Trophoblast cell (in vitro differentiated cells and primary cell): ENCODE measurements at regions not wholly inside any gene's neighbourhood (a gene's known extent, or its start where the extent isn't known, plus 50 kb on each side); places are given as distances from the start of the nearest gene placed in this dataset.

ENCODE experiments used
- DNase-seq, 2 donors: peaks; one replicate each; pipeline ENCODE4 v3.0.0-alpha.2; 2016
- H2AFZ ChIP-seq: 2 replicates; pipeline ENCODE4 v1.6.1; 2013; ENCODE audit warnings: low read length, moderate library complexity, mild to moderate bottlenecking; ENCODE audit not compliant: insufficient read depth, poor library complexity
- H2AK5ac ChIP-seq: 2 replicates; pipeline ENCODE4 v1.6.1; 2013; ENCODE audit warnings: mild to moderate bottlenecking, low read length
- H2BK120ac ChIP-seq: 2 replicates; pipeline ENCODE4 v1.6.1; 2013; ENCODE audit warnings: low read length, mild to moderate bottlenecking, moderate library complexity; ENCODE audit not compliant: insufficient read depth, poor library complexity
- H2BK12ac ChIP-seq: 2 replicates; pipeline ENCODE4 v1.6.1; 2013; ENCODE audit warnings: mild to moderate bottlenecking, low read length, moderate library complexity
- H2BK5ac ChIP-seq: 2 replicates; pipeline ENCODE4 v1.6.1; 2013; ENCODE audit warnings: low read length, low read depth, moderate library complexity, mild to moderate bottlenecking; ENCODE audit not compliant: poor library complexity
- H3K14ac ChIP-seq: 2 replicates; pipeline ENCODE4 v1.6.1; 2013; ENCODE audit warnings: mild to moderate bottlenecking, low read length
- H3K18ac ChIP-seq: 2 replicates; pipeline ENCODE4 v1.6.1; 2013; ENCODE audit warnings: mild to moderate bottlenecking, low read length
- H3K23ac ChIP-seq: 2 replicates; pipeline ENCODE4 v1.6.1; 2013; ENCODE audit warnings: low read length
- H3K27ac ChIP-seq: 2 replicates; pipeline ENCODE4 v1.5.1; 2013; ENCODE audit warnings: low read depth, mild to moderate bottlenecking, inconsistent platforms, low read length, moderate library complexity
- H3K27me3 ChIP-seq: 2 replicates; pipeline ENCODE4 v1.6.1; 2013; ENCODE audit warnings: inconsistent platforms, mild to moderate bottlenecking, low read length, moderate library complexity; ENCODE audit not compliant: insufficient read depth
- H3K36me3 ChIP-seq, 2 experiments: 1 replicate in 1 of 2; 2 replicates in 1 of 2; pipeline ENCODE4 v1.6.1; 2013; ENCODE audit warnings: low read length in 2 of 2, mild to moderate bottlenecking in 2 of 2, moderate library complexity in 1 of 2; ENCODE audit not compliant: insufficient read depth in 2 of 2, control insufficient read depth in 1 of 2
- H3K4ac ChIP-seq: 2 replicates; pipeline ENCODE4 v1.6.1; 2013; ENCODE audit warnings: low read depth, mild to moderate bottlenecking, low read length, moderate library complexity
- H3K4me1 ChIP-seq, 2 experiments: 1 replicate in 1 of 2; 2 replicates in 1 of 2; pipeline ENCODE4 v1.6.1; 2013; ENCODE audit warnings: low read length in 2 of 2, mild to moderate bottlenecking in 2 of 2, moderate library complexity in 1 of 2; ENCODE audit not compliant: insufficient read depth in 2 of 2, control insufficient read depth in 1 of 2
- H3K4me2 ChIP-seq: 2 replicates; pipeline ENCODE4 v1.6.1; 2013; ENCODE audit warnings: inconsistent platforms, mild to moderate bottlenecking, low read length, moderate library complexity
- H3K4me3 ChIP-seq: 2 replicates; pipeline ENCODE4 v1.5.1; 2013; ENCODE audit warnings: mild to moderate bottlenecking, low read depth, low read length, inconsistent platforms
- H3K79me1 ChIP-seq: one replicate; pipeline ENCODE4 v1.6.1; 2013; ENCODE audit warnings: low read length
- H3K79me2 ChIP-seq: 2 replicates; pipeline ENCODE4 v1.6.1; 2013; ENCODE audit warnings: low read length, mild to moderate bottlenecking; ENCODE audit not compliant: control insufficient read depth, insufficient read depth, poor library complexity
- H3K9ac ChIP-seq: 2 replicates; pipeline ENCODE4 v1.6.1; 2013; ENCODE audit warnings: mild to moderate bottlenecking, low read length
- H3K9me3 ChIP-seq: 2 replicates; pipeline ENCODE4 v1.6.1; 2013; ENCODE audit warnings: low read depth, mild to moderate bottlenecking, control low read depth, inconsistent platforms, low read length; ENCODE audit not compliant: insufficient read depth
- H4K12ac ChIP-seq: 2 replicates; pipeline ENCODE4 v1.6.1; 2013; ENCODE audit warnings: low read depth, mild to moderate bottlenecking, low read length, moderate library complexity
- H4K8ac ChIP-seq: 2 replicates; pipeline ENCODE4 v1.6.1; 2013; ENCODE audit warnings: low read depth, mild to moderate bottlenecking, low read length, moderate library complexity
- H4K91ac ChIP-seq: one replicate; pipeline ENCODE4 v1.6.1; 2013; ENCODE audit warnings: low read depth, mild to moderate bottlenecking, low read length, moderate library complexity
- WGBS: extraction: QIAGEN DNeasy Blood & Tissue Kit; methylation state at CpG from one replicate; pipeline ENCODE4 v1.1.7; 2013; ENCODE audit warnings: missing lambda C conversion rate; ENCODE audit not compliant: insufficient read length, insufficient coverage; ENCODE audit errors: extremely low coverage; 5-methylcytosine and 5-hydroxymethylcytosine counted together

DNA sequence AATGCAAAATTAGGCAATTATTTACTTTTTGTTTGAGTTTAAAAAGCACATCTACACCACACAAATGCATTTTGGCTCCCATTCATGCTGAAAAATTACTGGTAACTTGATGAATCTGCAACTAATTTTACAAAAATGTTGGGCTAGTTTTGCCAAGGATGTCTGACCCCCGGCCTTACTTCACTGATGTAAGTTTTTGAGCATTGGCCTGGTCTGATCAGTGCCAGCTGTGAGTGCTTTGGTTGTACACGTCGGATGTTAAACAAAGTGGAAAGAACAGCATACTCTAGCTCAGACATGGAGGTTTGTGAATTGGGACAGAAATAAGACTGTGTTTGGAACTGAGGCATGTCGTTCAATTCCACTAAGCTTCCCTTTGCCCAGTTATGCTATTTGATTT lies 1044.2 kb downstream of the TLE4 start:
- Histone ChIP-seq H4K12ac (no peak overlapping the region), H2BK120ac (no peak overlapping the region), H3K9ac (no peak overlapping the region), H3K4ac (no peak overlapping the region), H3K4me2 (no peak overlapping the region), H2AFZ (no peak overlapping the region), H4K8ac (no peak overlapping the region), H3K9me3 (no peaks in the 10 kb centered on the region), H3K18ac (no peak overlapping the region), H3K79me2 (no peaks in the 10 kb centered on the region), H4K91ac (no peak overlapping the region), H3K4me3 (no peak overlapping the region), H3K14ac (no peak overlapping the region), H2BK5ac (no peak overlapping the region), H2AK5ac (no peak overlapping the region), H3K4me1 (no peaks in the 10 kb centered on the region), H3K23ac (no peak overlapping the region), H3K79me1 (no peaks in the 10 kb centered on the region), H3K27ac (no peak overlapping the region), H2BK12ac (no peak overlapping the region), H3K27me3 (no peaks in the 10 kb centered on the region), H3K36me3 (no peaks in the 10 kb centered on the region)
- DNase-seq, result no peak
- WGBS, result no CpG with 5 or more reads among the region's 4 CpGs

DNA sequence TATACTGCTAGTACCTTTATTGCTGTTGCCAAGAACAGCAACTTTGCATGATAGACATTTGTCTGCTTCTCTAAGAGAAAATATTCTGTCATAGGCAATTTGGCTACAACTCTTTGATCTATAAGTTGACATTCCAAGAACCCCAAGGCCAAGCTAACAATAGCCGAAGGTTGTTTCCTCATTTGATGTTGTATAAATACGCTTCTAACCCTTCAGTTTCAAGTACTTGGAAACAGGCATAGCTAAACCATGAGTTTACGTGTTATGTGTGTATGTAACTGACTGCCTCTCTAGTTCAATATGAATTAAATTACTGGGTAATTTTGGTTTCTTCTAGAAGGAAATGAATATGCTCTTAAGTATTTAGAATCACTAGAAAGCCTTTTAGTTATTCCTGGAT lies 1034.0 kb downstream of the TLE4 start:
- no peaks in the 10 kb centered on the region for H3K9me3 ChIP-seq
- no peaks in the 10 kb centered on the region for H3K79me1 ChIP-seq
- H3K18ac ChIP-seq, result no peak overlapping the region
- no peak overlapping the region for H3K4ac ChIP-seq
- no peak overlapping the region for H3K9ac ChIP-seq
- no peaks in the 10 kb centered on the region for H3K4me1 ChIP-seq
- no peak for DNase-seq
- WGBS, result no CpG with 5 or more reads among the region's 3 CpGs
- H2AK5ac ChIP-seq, result no peak overlapping the region
- H3K4me2 ChIP-seq, result no peak overlapping the region
- no peak overlapping the region for H3K27ac ChIP-seq
- no peak overlapping the region for H3K23ac ChIP-seq
- no peak overlapping the region for H4K12ac ChIP-seq
- H3K79me2 ChIP-seq, result no peaks in the 10 kb centered on the region
- H4K8ac ChIP-seq, result no peak overlapping the region
- H3K27me3 ChIP-seq, result no peaks in the 10 kb centered on the region
- no peak overlapping the region for H3K4me3 ChIP-seq
- H3K14ac ChIP-seq, result no peak overlapping the region
- H2BK12ac ChIP-seq, result no peak overlapping the region
- H2AFZ ChIP-seq, result no peak overlapping the region
- H2BK5ac ChIP-seq, result no peak overlapping the region
- no peak overlapping the region for H2BK120ac ChIP-seq
- no peaks in the 10 kb centered on the region for H3K36me3 ChIP-seq
- no peak overlapping the region for H4K91ac ChIP-seq

DNA sequence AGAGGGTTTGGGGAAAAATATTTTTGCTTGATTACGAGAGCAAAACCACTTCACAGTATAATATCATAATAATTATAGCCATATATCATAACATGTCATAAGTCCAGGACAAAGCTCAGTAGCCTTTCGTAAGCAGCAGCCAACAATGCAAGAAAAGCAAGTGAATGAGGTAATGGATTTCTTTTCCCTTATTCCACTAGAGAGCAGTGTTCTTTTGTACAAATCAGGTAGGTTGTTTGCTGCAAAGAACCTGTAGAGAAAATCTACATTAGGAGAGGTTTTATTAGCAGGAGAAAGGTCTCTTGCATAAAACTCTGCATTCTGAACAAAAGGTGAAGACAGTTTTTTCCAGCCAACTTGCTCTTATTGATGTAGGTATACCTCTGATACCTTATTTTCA lies 1033.4 kb downstream of the TLE4 start:
- no peaks in the 10 kb centered on the region for H3K27me3 ChIP-seq
- no peak overlapping the region for H3K23ac ChIP-seq
- no peaks in the 10 kb centered on the region for H3K9me3 ChIP-seq
- H3K79me2 ChIP-seq, result no peaks in the 10 kb centered on the region
- peak in 1 of 2 donors; percentile 48 for DNase-seq
- no peak overlapping the region for H3K18ac ChIP-seq
- H2AFZ ChIP-seq, result no peak overlapping the region
- no peak overlapping the region for H3K4ac ChIP-seq
- no peak overlapping the region for H2BK120ac ChIP-seq
- no peak overlapping the region for H2BK5ac ChIP-seq
- no peaks in the 10 kb centered on the region for H3K36me3 ChIP-seq
- H3K4me1 ChIP-seq, result no peaks in the 10 kb centered on the region
- no peak overlapping the region for H3K14ac ChIP-seq
- no CpG with 5 or more reads among the region's 2 CpGs for WGBS
- H3K27ac ChIP-seq, result no peak overlapping the region
- no peak overlapping the region for H2AK5ac ChIP-seq
- H3K9ac ChIP-seq, result no peak overlapping the region
- H4K91ac ChIP-seq, result no peak overlapping the region
- no peaks in the 10 kb centered on the region for H3K79me1 ChIP-seq
- no peak overlapping the region for H4K12ac ChIP-seq
- no peak overlapping the region for H2BK12ac ChIP-seq
- no peak overlapping the region for H3K4me2 ChIP-seq
- H3K4me3 ChIP-seq, result no peak overlapping the region
- H4K8ac ChIP-seq, result no peak overlapping the region

DNA sequence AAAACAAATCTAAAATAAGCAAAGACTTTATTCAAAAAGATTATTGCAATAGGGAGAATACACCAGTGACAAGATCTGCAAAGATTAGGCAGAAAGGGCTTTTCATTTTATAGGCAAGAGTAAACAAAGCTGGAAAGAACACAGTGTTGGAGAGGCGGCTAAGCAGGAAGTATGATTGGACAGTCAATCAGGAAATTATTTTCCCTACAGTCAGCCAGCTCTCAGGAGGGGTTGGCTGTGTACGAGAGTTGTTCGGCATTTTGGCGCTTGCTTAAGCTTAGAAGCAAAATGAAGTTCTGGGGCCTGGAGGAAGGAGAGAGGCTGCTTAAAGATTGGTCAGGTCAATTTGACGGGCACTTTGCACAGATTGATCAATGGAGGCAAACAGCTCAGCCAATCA lies 1030.5 kb downstream of the TLE4 start:
- Histone ChIP-seq H2BK5ac (no peak overlapping the region), H3K9me3 (no peaks in the 10 kb centered on the region), H3K23ac (no peak overlapping the region), H3K79me1 (no peaks in the 10 kb centered on the region), H3K4me2 (no peak overlapping the region), H4K91ac (no peak overlapping the region), H3K4ac (no peak overlapping the region), H3K79me2 (no peaks in the 10 kb centered on the region), H3K27me3 (no peaks in the 10 kb centered on the region), H3K9ac (no peak overlapping the region), H2AFZ (no peak overlapping the region), H4K8ac (no peak overlapping the region), H4K12ac (no peak overlapping the region), H3K4me3 (no peak overlapping the region), H3K27ac (no peak overlapping the region), H3K36me3 (no peaks in the 10 kb centered on the region), H3K18ac (no peak overlapping the region), H2BK120ac (no peak overlapping the region), H2BK12ac (no peak overlapping the region), H3K4me1 (no peaks in the 10 kb centered on the region), H2AK5ac (no peak overlapping the region), H3K14ac (no peak overlapping the region)
- WGBS, result no CpG with 5 or more reads among the region's 5 CpGs
- no peak for DNase-seq

DNA sequence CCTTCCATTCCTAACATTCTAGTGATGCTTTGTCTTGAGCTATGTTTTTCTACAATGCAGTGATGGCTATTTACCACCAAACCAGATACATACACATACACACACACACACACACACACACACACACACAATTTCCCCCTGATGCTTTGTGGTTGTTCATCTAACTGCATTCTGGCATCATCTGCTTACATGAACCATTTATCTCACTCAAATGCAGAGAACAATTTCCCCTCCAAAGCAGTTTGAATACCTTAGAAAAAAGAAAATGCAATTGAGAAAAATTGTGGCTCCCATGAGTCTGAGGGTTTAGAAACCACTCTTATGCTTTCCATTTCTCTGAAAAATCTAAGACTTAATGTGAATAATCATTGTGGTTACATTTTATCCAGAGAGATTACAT lies 1024.8 kb downstream of the TLE4 start:
- Histone ChIP-seq H3K4ac (no peak overlapping the region), H3K27me3 (no peaks in the 10 kb centered on the region), H3K9ac (no peak overlapping the region), H3K4me2 (no peak overlapping the region), H2AK5ac (no peak overlapping the region), H3K79me1 (no peaks in the 10 kb centered on the region), H3K18ac (no peak overlapping the region), H3K36me3 (no peaks in the 10 kb centered on the region), H4K91ac (no peak overlapping the region), H2BK12ac (no peak overlapping the region), H3K23ac (no peak overlapping the region), H3K9me3 (peaks cover 2% of the 10 kb centered on the region), H3K14ac (no peak overlapping the region), H3K27ac (no peak overlapping the region), H3K4me1 (no peaks in the 10 kb centered on the region), H3K79me2 (no peaks in the 10 kb centered on the region), H4K8ac (no peak overlapping the region), H2BK120ac (no peak overlapping the region), H4K12ac (no peak overlapping the region), H2AFZ (no peak overlapping the region), H3K4me3 (no peak overlapping the region), H2BK5ac (no peak overlapping the region)
- no peak for DNase-seq
